Peyer's patch (tissue), 4 donors: ENCODE measurements at regions not wholly inside any gene's neighbourhood (a gene's known extent, or its start where the extent isn't known, plus 50 kb on each side); places are given as distances from the start of the nearest gene placed in this dataset.

ENCODE experiments used
- CTCF ChIP-seq, 6 experiments: fragments of 450-650 bp in 4 of 6; fragments of 200-600 bp in 2 of 6; sonication (generic) in 1 of 6; IDR thresholded peaks; one replicate each; pipeline ENCODE4 v1.5.1; 2017 to 2019; ENCODE audit warnings: antibody characterized with exemption in 6 of 6, mild to moderate bottlenecking in 3 of 6, moderate library complexity in 1 of 6
- POLR2A ChIP-seq, 2 donors: fragments of 450-650 bp; IDR thresholded peaks; one replicate each; pipeline ENCODE4 v1.5.1; 2017; ENCODE audit warnings: antibody characterized with exemption in 2 of 2, mild to moderate bottlenecking in 2 of 2, moderate library complexity in 2 of 2

- no peak for TF ChIP-seq POLR2A (IDR thresholded peaks at IDR 0.05)
- TF ChIP-seq CTCF (IDR thresholded peaks at IDR 0.05), result no peak
Measured at GRCh38 chr7:69430384-69431021, 167.8 kb upstream of the AUTS2 start.
